ENCODE measurements at regions not wholly inside any gene's neighbourhood (a gene's known extent, or its start where the extent isn't known, plus 50 kb on each side); places are given as distances from the start of the nearest gene placed in this dataset.
"Not testable (repeated sequence)": the region's sequence is repeated elsewhere in the genome, so short reads cannot be mapped to it uniquely, and the experiment has no call there.

GRCh38 chr20:56724241-56724757 is 95.2 kb downstream of the TFAP2C start:
- intact Hi-C loops (cut with micrococcal nuclease): no loop called here

GRCh38 chr20:56730003-56730402 is 100.9 kb downstream of the TFAP2C start:
- intact Hi-C loops (cut with micrococcal nuclease): no loop called here

GRCh38 chr20:56730996-56731395 is 101.9 kb downstream of the TFAP2C start:
- intact Hi-C loops (cut with micrococcal nuclease): no loop called here

GRCh38 chr20:56731476-56731875 is 102.4 kb downstream of the TFAP2C start:
- intact Hi-C loops (cut with micrococcal nuclease): no loop called here

GRCh38 chr20:56733967-56734366 is 104.9 kb downstream of the TFAP2C start:
- intact Hi-C loops (cut with micrococcal nuclease): no loop called here

GRCh38 chr20:56735084-56735642 is 106.1 kb downstream of the TFAP2C start:
- intact Hi-C loops (cut with micrococcal nuclease): no loop called here

- intact Hi-C loops (cut with micrococcal nuclease): no loop called here
Observed at GRCh38 chr20:56736285-56736857, 107.3 kb downstream of the TFAP2C start.

- intact Hi-C loops (cut with micrococcal nuclease): not testable (repeated sequence)
Observed at GRCh38 chr20:56744325-56744821, 115.3 kb downstream of the TFAP2C start.

- intact Hi-C loops (cut with micrococcal nuclease): no loop called here
Observed at GRCh38 chr20:56748476-56749377, 119.6 kb downstream of the TFAP2C start.

GRCh38 chr20:56750430-56750829 is 121.3 kb downstream of the TFAP2C start:
- intact Hi-C loops (cut with micrococcal nuclease): no loop called here

- intact Hi-C loops (cut with micrococcal nuclease): no loop called here
Observed at GRCh38 chr20:56752274-56752673, 123.2 kb downstream of the TFAP2C start.

- intact Hi-C loops (cut with micrococcal nuclease): no loop called here
Observed at GRCh38 chr20:56755201-56755600, 126.1 kb downstream of the TFAP2C start.

GRCh38 chr20:56756658-56757057 is 127.6 kb downstream of the TFAP2C start:
- intact Hi-C loops (cut with micrococcal nuclease): not testable (repeated sequence)

- intact Hi-C loops (cut with micrococcal nuclease): no loop called here
Observed at GRCh38 chr20:56758706-56759105, 129.6 kb downstream of the TFAP2C start.

GRCh38 chr20:56759741-56760278 is 130.7 kb downstream of the TFAP2C start:
- intact Hi-C loops (cut with micrococcal nuclease): no loop called here

GRCh38 chr20:56760610-56761009 is 131.5 kb downstream of the TFAP2C start:
- intact Hi-C loops (cut with micrococcal nuclease): no loop called here

- intact Hi-C loops (cut with micrococcal nuclease): no loop called here
Observed at GRCh38 chr20:56761393-56761792, 132.3 kb downstream of the TFAP2C start.

GRCh38 chr20:56762401-56762800 is 133.3 kb downstream of the TFAP2C start:
- intact Hi-C loops (cut with micrococcal nuclease): no loop called here

- intact Hi-C loops (cut with micrococcal nuclease): no loop called here
Observed at GRCh38 chr20:56762829-56763228, 133.7 kb downstream of the TFAP2C start.

- intact Hi-C loops (cut with micrococcal nuclease): no loop called here
Observed at GRCh38 chr20:56764671-56765070, 135.6 kb downstream of the TFAP2C start.

- intact Hi-C loops (cut with micrococcal nuclease): no loop called here
Observed at GRCh38 chr20:56765172-56766073, 136.3 kb downstream of the TFAP2C start.

Measured in T-helper 1 cell treated with Interleukin-12 subunit alpha and Interleukin-12 subunit beta and Interleukin-4 antibody, amounts not matched to agents 30 ng/mL and 1 ng/mL, for 36 hours (primary cell).